Keratinocyte (primary cell): ENCODE measurements at regions not wholly inside any gene's neighbourhood (a gene's known extent, or its start where the extent isn't known, plus 50 kb on each side); places are given as distances from the start of the nearest gene placed in this dataset.

Experiments used
- CTCF ChIP-seq, 3 experiments: IDR thresholded peaks in 1 of 3; conservative IDR thresholded peaks in 1 of 3; optimal IDR thresholded peaks in 1 of 3; 2 replicates in 2 of 3; 3 replicates in 1 of 3; pipeline versions ENCODE3 to v1.5.1; 2011; ENCODE audit warnings: low read length in 3 of 3, mild to moderate bottlenecking in 3 of 3, moderate library complexity in 2 of 3, control low read depth in 1 of 3, inconsistent platforms in 1 of 3; ENCODE audit not compliant: insufficient read depth in 2 of 3; ENCODE audit errors: extremely low read depth in 1 of 3
- EZH2 ChIP-seq: IDR thresholded peaks from one replicate; pipeline ENCODE4 v1.6.1; 2012; ENCODE audit warnings: inconsistent platforms, mild to moderate bottlenecking, low read length, moderate library complexity

GRCh38 chr9:78612091-78612490 lies 315.2 kb downstream of the PSAT1 start:
- no peak for TF ChIP-seq EZH2
- TF ChIP-seq CTCF (optimal IDR thresholded peaks at IDR 0.05 in 1 of 3, IDR thresholded peaks at IDR 0.05 in 1 of 3, conservative IDR thresholded peaks at IDR 0.05 in 1 of 3; ENCODE audit: extremely low read depth in 1 of 3, insufficient read depth in 2 of 3, low read length in 3 of 3), result no peak
